ENCODE measurements at regions not wholly inside any gene's neighbourhood (a gene's known extent, or its start where the extent isn't known, plus 50 kb on each side); places are given as distances from the start of the nearest gene placed in this dataset.

DNA sequence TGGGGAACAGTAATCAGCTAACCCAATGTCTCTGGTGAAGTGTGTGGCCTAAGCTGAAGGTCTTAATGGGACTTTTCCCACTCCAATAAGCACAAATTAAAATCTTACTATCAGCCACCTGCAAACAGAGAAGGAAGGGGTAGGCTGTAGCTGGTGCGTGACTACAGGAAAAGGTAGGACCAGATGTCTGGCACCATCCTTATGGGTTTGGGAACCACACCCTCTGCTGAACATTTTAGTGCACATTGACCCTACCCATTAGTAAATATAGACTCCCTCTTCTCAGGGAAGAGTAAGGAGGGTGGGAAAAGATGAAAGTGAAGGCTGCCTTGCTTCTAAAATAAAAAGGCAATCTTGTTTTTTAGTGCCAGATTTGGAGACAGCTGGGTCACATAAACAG is 602.8 kb downstream of the FAT4 start:
- in situ Hi-C loops (cut with HindIII; ENCODE audit: low pct_ligation_motif_present, low pct_unique_long_range_greater_than_20kb, low sequenced_read_pairs): no loop called here
- DNase-seq: no peak

DNA sequence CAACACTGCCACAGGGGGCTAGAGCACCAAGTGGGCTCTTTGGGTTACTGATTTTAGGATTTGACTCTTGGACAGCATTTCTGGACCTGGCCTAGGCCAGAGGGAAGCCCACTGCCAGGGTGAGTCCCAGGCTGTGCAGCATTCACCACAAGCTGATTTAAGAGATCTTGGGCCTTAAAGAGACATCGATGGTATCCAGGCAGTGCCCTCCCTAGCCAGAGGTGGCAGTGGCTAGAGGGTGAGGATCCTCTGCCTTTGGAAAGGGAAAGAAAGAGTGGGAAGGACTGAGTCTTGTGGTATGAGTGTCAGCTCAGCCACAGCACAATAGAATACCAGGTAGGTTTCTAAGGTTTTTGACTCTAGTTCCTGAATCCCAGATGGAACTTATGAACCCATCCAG is 613.9 kb downstream of the FAT4 start:
- in situ Hi-C loops (cut with HindIII; ENCODE audit: low pct_ligation_motif_present, low pct_unique_long_range_greater_than_20kb, low sequenced_read_pairs): no loop called here

DNA sequence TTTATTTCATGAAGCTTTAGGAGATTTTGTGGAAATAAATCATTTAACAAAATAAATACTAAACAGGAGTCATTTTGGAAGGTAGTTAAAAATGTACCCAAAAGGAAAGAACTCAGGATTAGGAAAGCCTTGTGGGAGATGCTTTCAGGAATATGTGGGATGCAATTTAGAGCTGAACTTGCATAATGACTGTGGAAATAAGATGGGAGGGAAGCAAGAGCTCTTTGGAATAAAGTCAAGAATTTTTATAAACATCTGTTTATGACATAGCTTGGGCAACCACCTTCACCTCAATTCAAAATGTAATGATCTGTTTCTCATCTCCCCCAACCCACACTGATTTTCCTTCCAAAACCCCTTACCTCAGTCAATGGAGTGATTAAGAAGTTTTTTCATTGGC is 623.8 kb downstream of the FAT4 start:
- in situ Hi-C loops (cut with HindIII; ENCODE audit: low pct_ligation_motif_present, low pct_unique_long_range_greater_than_20kb, low sequenced_read_pairs): no loop called here
- DNase-seq: no peak

More for the DNA sequence above, 613.9 kb downstream of the FAT4 start:
- no peak for DNase-seq

- no peak for DNase-seq
- in situ Hi-C loops (cut with HindIII; ENCODE audit: low pct_ligation_motif_present, low pct_unique_long_range_greater_than_20kb, low sequenced_read_pairs): no loop called here
Observed at GRCh38 chr4:125940426-125940825, 625.7 kb downstream of the FAT4 start.

- DNase-seq: no peak
- in situ Hi-C loops (cut with HindIII; ENCODE audit: low pct_ligation_motif_present, low pct_unique_long_range_greater_than_20kb, low sequenced_read_pairs): no loop called here
Observed at GRCh38 chr4:125944966-125945365, 630.2 kb downstream of the FAT4 start.

- in situ Hi-C loops (cut with HindIII; ENCODE audit: low pct_ligation_motif_present, low pct_unique_long_range_greater_than_20kb, low sequenced_read_pairs): no loop called here
Observed at GRCh38 chr4:125948021-125948420, 633.3 kb downstream of the FAT4 start.

DNA sequence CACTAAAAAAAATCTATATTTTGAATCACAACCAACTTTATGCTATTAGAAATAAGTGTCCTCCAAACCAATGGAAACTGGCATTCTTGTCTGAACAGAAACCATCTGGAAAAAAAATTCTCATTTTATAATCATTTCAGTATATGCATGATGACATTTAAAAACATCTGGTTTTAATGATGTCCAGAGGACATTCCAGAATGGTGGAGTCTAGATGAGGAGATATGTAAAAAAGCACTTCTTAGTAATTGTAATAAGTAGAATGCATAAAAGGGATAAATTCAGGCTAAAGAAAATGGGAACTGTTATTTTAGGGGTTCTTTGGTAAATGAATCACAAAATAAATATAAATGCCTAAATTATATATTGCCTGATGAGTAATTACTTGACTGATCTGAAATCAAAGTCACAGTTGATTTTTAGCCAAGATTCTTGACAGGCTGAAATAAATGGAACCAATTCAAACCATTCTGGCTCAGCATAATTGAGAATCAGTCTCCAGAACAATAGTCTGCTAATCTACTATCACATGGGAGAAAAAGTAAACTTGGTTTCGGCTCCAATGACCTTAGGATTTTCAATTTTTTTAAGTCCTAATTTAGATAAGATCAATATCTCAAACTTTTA is 636.6 kb downstream of the FAT4 start:
- DNase-seq: no peak
- in situ Hi-C loops (cut with HindIII; ENCODE audit: low pct_ligation_motif_present, low pct_unique_long_range_greater_than_20kb, low sequenced_read_pairs): no loop called here

More at GRCh38 chr4:125948021-125948420, 633.3 kb downstream of the FAT4 start:
- no peak for DNase-seq

DNA sequence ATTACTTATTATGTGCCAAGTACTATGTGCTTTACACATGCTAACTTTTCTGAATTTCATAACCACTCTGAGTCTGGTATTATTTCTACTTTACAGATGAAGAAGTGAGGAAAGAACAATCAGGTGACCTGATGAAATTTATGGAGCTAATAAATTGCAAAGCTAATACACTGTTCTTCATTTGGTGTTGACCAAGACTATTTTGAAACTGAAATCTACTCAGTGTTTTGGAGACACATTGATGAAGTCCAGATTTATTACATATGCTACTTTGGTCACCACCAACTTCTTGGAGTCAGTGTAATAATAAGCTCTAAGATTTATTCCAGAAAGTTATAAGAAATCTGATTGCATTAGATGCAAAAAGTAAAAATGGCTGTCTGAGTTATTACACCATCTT is 637.9 kb downstream of the FAT4 start:
- no peak for DNase-seq
- in situ Hi-C loops (cut with HindIII; ENCODE audit: low pct_ligation_motif_present, low pct_unique_long_range_greater_than_20kb, low sequenced_read_pairs): no loop called here

GRCh38 chr4:125956276-125956675 is 641.5 kb downstream of the FAT4 start:
- no peak for DNase-seq
- in situ Hi-C loops (cut with HindIII; ENCODE audit: low pct_ligation_motif_present, low pct_unique_long_range_greater_than_20kb, low sequenced_read_pairs): no loop called here

- in situ Hi-C loops (cut with HindIII; ENCODE audit: low pct_ligation_motif_present, low pct_unique_long_range_greater_than_20kb, low sequenced_read_pairs): no loop called here
- no peak for DNase-seq
Observed at GRCh38 chr4:125958519-125958918, 643.8 kb downstream of the FAT4 start.

GRCh38 chr4:125961626-125962025 is 646.9 kb downstream of the FAT4 start:
- DNase-seq: no peak
- in situ Hi-C loops (cut with HindIII; ENCODE audit: low pct_ligation_motif_present, low pct_unique_long_range_greater_than_20kb, low sequenced_read_pairs): no loop called here

GRCh38 chr4:125975861-125976397 is 661.2 kb downstream of the FAT4 start:
- in situ Hi-C loops (cut with HindIII; ENCODE audit: low pct_ligation_motif_present, low pct_unique_long_range_greater_than_20kb, low sequenced_read_pairs): no loop called here
- no peak for DNase-seq

GRCh38 chr4:125979950-125980349 is 665.2 kb downstream of the FAT4 start:
- no peak for DNase-seq
- in situ Hi-C loops (cut with HindIII; ENCODE audit: low pct_ligation_motif_present, low pct_unique_long_range_greater_than_20kb, low sequenced_read_pairs): no loop called here

GRCh38 chr4:125983168-125983567 is 668.4 kb downstream of the FAT4 start:
- in situ Hi-C loops (cut with HindIII; ENCODE audit: low pct_ligation_motif_present, low pct_unique_long_range_greater_than_20kb, low sequenced_read_pairs): no loop called here
- no peak for DNase-seq

DNA sequence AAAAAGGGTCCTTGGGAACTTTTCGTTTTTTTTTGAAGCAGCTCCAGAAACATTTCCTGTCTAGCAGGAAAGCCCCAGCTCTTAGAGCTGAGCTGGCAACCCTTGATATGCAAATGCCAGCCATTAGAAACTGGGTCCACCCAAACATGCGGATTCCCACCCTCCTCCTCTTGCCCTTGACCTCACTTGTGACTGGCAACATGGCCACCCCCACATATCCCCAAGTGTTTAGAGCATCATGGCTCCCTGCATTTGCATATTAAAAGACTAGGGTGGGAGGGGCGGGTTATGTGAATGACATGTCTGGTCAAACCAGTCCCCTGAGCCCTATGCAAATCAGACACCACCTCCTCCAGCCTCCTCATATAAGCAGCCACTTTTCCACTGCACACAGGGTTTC is 671.1 kb downstream of the FAT4 start:
- DNase-seq: no peak
- in situ Hi-C loops (cut with HindIII; ENCODE audit: low pct_ligation_motif_present, low pct_unique_long_range_greater_than_20kb, low sequenced_read_pairs): no loop called here

DNA sequence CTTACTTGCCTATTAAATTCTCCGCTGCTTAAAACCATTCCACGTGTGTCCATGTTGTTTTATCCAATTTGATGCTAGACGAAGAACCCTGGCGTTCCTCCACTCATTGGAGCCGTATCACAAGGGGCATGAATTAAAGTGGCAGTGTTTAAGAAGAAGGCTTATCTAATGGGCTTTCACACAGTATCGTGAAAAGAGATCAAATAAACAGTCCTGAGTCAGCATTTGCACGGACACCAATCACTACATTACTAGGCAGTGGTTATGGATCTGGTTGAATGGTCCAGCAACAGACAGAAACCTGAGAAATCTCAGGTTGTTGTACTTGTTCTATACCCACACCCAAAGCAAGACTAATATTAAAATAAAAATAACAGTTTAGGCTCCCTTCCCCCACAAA is 671.6 kb downstream of the FAT4 start:
- DNase-seq: no peak
- in situ Hi-C loops (cut with HindIII; ENCODE audit: low pct_ligation_motif_present, low pct_unique_long_range_greater_than_20kb, low sequenced_read_pairs): no loop called here

GRCh38 chr4:125988464-125988863 is 673.7 kb downstream of the FAT4 start:
- in situ Hi-C loops (cut with HindIII; ENCODE audit: low pct_ligation_motif_present, low pct_unique_long_range_greater_than_20kb, low sequenced_read_pairs): no loop called here
- no peak for DNase-seq

- in situ Hi-C loops (cut with HindIII; ENCODE audit: low pct_ligation_motif_present, low pct_unique_long_range_greater_than_20kb, low sequenced_read_pairs): no loop called here
- DNase-seq: no peak
Observed at GRCh38 chr4:125991398-125991797, 676.6 kb downstream of the FAT4 start.

DNA sequence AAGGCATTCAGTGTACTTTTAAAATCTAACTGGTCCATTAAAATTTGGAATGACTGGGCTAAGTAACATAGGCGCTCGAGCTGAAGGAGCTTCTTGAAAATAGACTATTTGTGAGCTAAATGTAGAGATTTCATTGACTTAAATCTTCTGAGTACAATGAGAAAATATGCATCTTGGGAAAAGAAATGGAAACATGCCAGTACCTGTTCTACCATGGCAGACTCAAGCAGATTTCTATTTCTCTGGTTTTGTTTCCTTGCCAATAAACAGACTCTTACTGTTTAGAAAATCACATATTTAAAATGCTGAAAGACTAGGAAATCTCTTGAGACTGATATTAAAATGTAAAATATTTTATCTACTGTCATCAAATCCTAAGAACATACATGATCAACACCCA is 678.1 kb downstream of the FAT4 start:
- no peak for DNase-seq
- in situ Hi-C loops (cut with HindIII; ENCODE audit: low pct_ligation_motif_present, low pct_unique_long_range_greater_than_20kb, low sequenced_read_pairs): no loop called here

- in situ Hi-C loops (cut with HindIII; ENCODE audit: low pct_ligation_motif_present, low pct_unique_long_range_greater_than_20kb, low sequenced_read_pairs): no loop called here
- no peak for DNase-seq
Observed at GRCh38 chr4:125994024-125994423, 679.3 kb downstream of the FAT4 start.

DNA sequence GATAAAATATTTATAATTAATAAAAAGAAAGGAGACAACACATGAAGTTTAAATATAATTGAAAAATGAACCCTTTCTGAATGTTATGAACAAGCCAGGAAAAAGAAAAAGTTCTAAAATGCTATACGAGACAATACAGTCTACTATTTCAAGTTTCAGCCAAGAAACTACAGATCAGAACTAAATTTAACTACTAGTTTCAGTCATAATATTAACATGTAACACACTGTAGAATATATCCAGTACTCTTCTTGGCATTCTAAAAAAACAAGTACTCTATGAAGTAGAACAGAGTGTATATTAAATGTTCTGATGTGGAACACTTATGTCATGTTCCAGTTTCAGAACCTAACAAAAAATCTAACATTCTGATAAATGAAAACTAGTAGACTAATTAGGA is 679.7 kb downstream of the FAT4 start:
- in situ Hi-C loops (cut with HindIII; ENCODE audit: low pct_ligation_motif_present, low pct_unique_long_range_greater_than_20kb, low sequenced_read_pairs): no loop called here
- no peak for DNase-seq
